ENCODE measurements at regions not wholly inside any gene's neighbourhood (a gene's known extent, or its start where the extent isn't known, plus 50 kb on each side); places are given as distances from the start of the nearest gene placed in this dataset.

- no peak for DNase-seq (ENCODE audit: low spot score)
These were observed 121.2 kb upstream of the PLEKHG7 start for GRCh38 chr12:92581604-92582003.

- no peak for DNase-seq (ENCODE audit: low spot score)
These were observed 127.7 kb upstream of the PLEKHG7 start for GRCh38 chr12:92574911-92575570.

- DNase-seq (ENCODE audit: low spot score), result peak; percentile 63
These were observed 128.6 kb upstream of the PLEKHG7 start for GRCh38 chr12:92574051-92574783.

- DNase-seq (ENCODE audit: low spot score), result peak; percentile 65
These were observed 129.7 kb upstream of the PLEKHG7 start for GRCh38 chr12:92573104-92573503.

- no peak for DNase-seq (ENCODE audit: low spot score)
These were observed 130.8 kb upstream of the PLEKHG7 start for GRCh38 chr12:92571844-92572543.

GRCh38 chr12:92571169-92571568, 131.6 kb upstream of the PLEKHG7 start:
- DNase-seq (ENCODE audit: low spot score), result no peak

- DNase-seq (ENCODE audit: low spot score), result peak; percentile 89
These were observed 132.6 kb upstream of the PLEKHG7 start for GRCh38 chr12:92570056-92570753.

GRCh38 chr12:92568691-92569090, 134.1 kb upstream of the PLEKHG7 start:
- no peak for DNase-seq (ENCODE audit: low spot score)

- no peak for DNase-seq (ENCODE audit: low spot score)
These were observed 136.3 kb upstream of the PLEKHG7 start for GRCh38 chr12:92566448-92567019.

- DNase-seq (ENCODE audit: low spot score), result no peak
These were observed 139.0 kb upstream of the PLEKHG7 start for GRCh38 chr12:92563819-92564218.

- DNase-seq (ENCODE audit: low spot score), result no peak
These were observed 140.6 kb upstream of the PLEKHG7 start for GRCh38 chr12:92562063-92562734.

GRCh38 chr12:92561543-92561899, 141.3 kb upstream of the PLEKHG7 start:
- no peak for DNase-seq (ENCODE audit: low spot score)

GRCh38 chr12:92560713-92561542, 141.9 kb upstream of the PLEKHG7 start:
- peak; percentile 79 for DNase-seq (ENCODE audit: low spot score)

GRCh38 chr12:92558806-92559205, 144.0 kb upstream of the PLEKHG7 start:
- peak; percentile 79 for DNase-seq (ENCODE audit: low spot score)

GRCh38 chr12:92558215-92558773, 144.5 kb upstream of the PLEKHG7 start:
- DNase-seq (ENCODE audit: low spot score), result no peak

GRCh38 chr12:92557422-92557724, 145.4 kb upstream of the PLEKHG7 start:
- DNase-seq (ENCODE audit: low spot score), result no peak

GRCh38 chr12:92556637-92557421, 146.0 kb upstream of the PLEKHG7 start:
- DNase-seq (ENCODE audit: low spot score), result no peak

- no peak for DNase-seq (ENCODE audit: low spot score)
These were observed 146.6 kb upstream of the PLEKHG7 start for GRCh38 chr12:92556141-92556540.

GRCh38 chr12:92554158-92555073, 148.4 kb upstream of the PLEKHG7 start:
- no peak for DNase-seq (ENCODE audit: low spot score)
